ENCODE measurements at regions not wholly inside any gene's neighbourhood (a gene's known extent, or its start where the extent isn't known, plus 50 kb on each side); places are given as distances from the start of the nearest gene placed in this dataset.

DNA sequence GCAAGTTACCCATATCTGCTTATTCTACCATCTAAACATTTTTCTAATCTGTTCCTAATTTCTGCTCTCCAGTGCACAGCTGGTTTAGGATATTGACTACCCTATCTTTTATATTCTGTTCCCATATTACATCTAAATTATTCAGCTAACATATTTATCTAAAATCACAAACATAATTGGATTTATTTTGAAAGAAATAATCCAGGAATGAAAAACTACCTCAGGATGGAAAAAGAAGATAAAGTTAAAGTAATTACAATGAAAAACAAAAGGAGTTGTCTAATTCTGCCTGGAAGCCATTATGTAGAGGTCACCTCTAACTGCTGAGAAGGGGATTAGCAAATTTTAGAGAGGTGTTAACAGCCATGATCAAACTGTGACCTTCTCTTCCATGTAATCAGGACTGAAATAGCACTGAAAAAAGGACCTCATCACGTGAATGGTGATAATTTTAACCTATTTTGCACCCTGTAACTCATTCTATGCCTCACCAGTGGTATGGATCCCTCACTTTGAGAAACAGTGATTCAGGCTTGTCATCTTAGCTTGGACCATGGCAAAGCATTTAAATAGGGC lies 653.3 kb downstream of the CDH11 start:
- no peak for DNase-seq

DNA sequence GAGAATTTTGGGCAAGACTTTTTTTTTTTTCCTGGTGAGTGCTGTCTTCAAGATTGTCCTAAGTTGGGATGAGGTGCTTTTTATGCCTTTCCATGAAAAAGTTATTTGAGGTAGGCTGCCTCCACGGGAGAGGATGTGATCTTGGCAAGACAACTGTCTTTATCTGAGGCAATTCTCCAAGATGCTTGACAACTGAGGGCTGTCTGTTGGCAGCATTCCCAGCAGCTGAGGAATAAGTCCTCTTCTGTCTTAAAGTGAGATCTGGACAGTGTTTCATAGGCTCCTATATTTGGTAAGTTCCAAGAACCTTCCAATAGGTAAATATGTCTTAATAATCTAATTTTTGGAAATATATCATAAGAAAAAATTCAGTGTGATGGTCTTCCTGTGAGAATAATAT lies 662.0 kb downstream of the CDH11 start:
- DNase-seq = peak; percentile 42 to 70 (median 56)

DNA sequence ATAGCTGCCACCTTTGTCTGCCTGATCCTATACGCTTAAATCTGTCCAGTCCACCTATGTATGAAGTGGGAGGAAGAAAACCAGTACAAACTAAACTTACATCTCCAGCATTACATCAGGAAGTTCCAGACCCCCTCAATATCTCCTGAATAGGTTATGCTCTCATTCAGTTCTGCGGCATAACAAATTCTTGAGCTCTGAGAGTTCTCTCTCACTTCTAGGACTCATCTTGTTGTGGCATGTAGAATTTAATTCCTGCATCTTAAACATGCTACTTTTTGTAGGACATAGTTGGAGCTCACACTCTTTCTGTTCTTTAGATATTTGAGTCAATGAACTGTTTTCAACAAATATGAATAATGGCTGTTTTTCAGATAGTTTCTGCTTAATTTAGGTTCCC lies 662.5 kb downstream of the CDH11 start:
- DNase-seq = no peak

GRCh38 chr16:64455275-64455674 lies 666.6 kb downstream of the CDH11 start:
- DNase-seq = peak in 1 of 3 donors; percentile 47

- no peak for DNase-seq
Measured at GRCh38 chr16:64453646-64454045, 668.2 kb downstream of the CDH11 start.

GRCh38 chr16:64452446-64452845 lies 669.4 kb downstream of the CDH11 start:
- no peak for DNase-seq

DNA sequence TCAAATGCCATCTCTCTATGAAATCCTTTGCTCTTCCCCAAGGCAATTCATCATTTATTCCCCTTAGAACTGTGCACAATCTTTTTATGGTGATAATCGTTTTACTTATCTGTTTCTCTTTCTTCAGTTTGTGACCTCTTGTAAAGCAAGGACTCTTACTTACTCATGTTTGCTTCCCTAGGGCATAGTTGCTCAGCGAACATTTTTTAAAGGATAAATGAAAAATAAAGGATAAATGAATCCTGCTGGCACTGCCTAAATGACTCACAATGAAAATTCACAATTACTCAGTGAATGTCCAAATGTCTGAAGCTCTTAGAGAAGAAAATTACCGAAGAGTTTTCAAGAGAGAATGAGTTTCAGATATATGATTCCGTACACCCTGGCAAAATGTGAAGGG lies 671.7 kb downstream of the CDH11 start:
- DNase-seq = no peak

DNA sequence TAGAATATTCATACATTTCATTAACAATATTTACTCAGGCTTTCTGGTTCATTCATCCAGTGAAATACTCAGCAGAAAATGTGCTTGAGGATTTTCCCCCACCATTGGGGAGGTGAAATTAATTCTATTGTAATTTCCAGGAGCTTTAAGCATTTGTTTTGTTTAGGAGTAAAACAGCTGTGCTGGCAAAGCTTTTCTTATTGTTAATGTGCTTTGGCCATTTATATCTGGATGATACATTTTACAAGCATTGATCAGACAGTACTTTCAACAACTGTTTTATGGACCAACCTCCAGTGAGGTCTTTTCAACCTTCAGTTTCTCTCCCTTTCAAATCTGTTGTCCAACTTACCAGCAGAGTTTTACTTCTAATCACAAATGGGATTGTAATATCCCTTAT lies 672.4 kb downstream of the CDH11 start:
- peak in 1 of 3 donors; percentile 63 for DNase-seq

- DNase-seq = no peak
Measured at GRCh38 chr16:64445649-64446048, 676.2 kb downstream of the CDH11 start.

- no peak for DNase-seq
Measured at GRCh38 chr16:64445245-64445644, 676.6 kb downstream of the CDH11 start.

- DNase-seq = peak; percentile 76 to 93 (median 76)
Measured at GRCh38 chr16:64440421-64440831, 681.4 kb downstream of the CDH11 start.

DNA sequence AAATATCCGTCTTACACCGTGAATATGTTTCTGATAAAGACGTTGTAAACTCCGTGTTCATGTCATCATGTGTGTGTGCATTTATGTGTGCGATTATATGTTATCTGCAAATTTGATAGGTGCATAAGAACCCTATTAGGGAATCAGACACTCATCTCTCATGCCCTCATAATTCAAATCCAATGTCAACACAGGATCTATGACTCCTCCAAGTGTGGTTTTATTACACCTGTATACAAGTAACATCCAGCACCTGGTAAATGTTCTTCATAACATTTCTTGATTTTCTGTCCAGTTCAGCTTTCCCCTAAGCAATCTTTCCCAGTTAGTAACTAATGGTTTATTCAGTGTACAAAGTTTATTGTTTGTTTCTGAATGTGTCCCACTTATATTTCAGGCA lies 681.9 kb downstream of the CDH11 start:
- no peak for DNase-seq

DNA sequence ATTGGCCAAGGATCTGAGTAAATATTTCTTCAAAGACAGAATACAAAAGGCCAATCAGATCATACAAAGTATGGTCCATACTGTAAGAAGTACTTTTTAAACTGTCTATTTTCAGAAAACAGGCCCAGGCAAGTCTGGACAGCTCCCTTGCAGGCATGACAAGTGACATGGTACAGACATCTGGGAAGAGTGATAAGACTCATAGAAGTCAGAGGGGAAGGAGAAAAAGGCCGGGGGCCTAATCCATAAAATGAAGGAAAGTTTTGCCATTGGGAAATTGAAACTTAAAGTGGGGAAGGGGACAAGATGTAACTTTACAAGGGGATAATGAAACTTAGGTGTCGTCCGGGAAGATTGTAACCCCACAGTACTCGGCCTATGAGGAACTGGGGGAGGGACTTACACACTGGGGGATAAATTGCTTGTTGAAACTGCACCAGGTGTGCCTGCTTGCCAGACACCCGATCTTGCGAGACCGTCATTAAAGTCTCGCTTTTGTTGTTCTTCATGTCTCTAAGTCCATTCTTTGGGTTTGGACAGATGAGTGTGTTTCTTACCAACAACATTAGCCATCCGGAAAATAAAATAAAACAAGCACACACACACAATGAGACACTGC lies 684.0 kb downstream of the CDH11 start:
- no peak for DNase-seq

- DNase-seq = no peak
Measured at GRCh38 chr16:64434526-64435069, 687.3 kb downstream of the CDH11 start.

GRCh38 chr16:64428463-64429113 lies 693.3 kb downstream of the CDH11 start:
- DNase-seq = peak in 2 of 3 donors; percentile 40 to 78

- DNase-seq = no peak
Measured at GRCh38 chr16:64426131-64426666, 695.7 kb downstream of the CDH11 start.

- DNase-seq = no peak
Measured at GRCh38 chr16:64425381-64425780, 696.5 kb downstream of the CDH11 start.

DNA sequence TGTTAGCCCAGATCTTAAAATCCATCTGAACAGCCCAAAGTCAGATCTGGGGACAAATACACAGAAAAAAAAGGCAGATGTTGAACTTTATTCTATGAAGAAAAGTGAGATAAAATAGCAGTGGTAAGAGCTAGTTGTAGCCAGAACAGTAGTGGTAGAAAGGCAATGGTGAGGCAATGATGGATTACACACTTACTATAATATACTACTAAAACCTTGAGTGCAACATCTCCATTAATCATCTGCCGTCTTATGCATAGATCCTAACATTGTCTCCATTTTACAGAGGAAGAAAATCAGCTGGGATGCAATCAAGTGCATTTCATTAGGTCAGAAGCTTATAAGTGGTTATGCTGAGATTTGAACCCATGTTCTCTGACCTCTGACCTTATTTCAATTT lies 699.6 kb downstream of the CDH11 start:
- no peak for DNase-seq

- no peak for DNase-seq
Measured at GRCh38 chr16:64421515-64421914, 700.3 kb downstream of the CDH11 start.

DNA sequence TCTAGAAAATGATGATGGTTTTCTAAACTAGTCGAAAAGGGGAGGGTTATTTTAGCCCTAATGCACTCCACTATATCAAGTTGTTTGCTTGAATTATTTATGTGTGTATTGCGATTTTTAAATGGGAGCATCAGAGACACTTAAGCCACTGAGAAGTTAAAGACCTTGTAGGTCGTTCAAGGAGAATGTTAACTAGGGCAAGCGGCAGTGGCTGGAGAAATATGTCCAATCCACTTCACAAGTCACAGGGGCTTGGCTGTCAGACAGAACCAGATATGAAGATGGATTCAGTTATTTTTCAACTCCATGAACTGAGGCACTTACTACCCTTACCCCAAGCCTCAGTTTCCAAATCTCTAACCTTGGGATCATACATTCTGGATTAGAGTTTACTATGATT lies 702.0 kb downstream of the CDH11 start:
- no peak for DNase-seq

DNA sequence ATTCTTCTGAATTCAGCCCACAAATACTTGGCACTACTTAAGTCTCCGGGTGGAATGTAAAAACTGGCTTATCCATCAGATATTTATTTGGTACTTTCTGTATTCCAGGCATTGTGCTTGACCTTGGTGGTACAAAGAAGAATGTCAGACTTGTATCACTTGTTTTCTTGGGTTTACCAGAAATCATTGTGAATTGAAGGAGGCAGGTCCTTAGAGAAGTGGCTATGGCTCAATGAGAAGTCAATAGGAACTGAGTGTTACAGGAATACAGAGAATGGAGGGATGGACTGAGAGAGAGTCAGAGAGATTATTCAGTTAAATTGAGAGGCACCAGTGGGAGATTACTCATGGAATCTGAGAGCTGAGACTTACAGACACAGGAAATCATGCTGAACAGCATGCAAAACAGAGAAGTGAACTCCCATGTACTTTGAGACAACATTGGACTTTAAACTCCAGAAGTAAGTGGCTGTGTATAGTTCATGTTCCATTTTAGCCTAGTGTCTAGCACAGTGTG lies 704.1 kb downstream of the CDH11 start:
- DNase-seq = peak in 2 of 3 donors; percentile 52 to 75

- DNase-seq = peak in 1 of 3 donors; percentile 48
Measured at GRCh38 chr16:64416216-64417005, 705.5 kb downstream of the CDH11 start.

All from muscle of back (tissue), 3 donors.